Endothelial cell of umbilical vein (primary cell): ENCODE measurements at regions not wholly inside any gene's neighbourhood (a gene's known extent, or its start where the extent isn't known, plus 50 kb on each side); places are given as distances from the start of the nearest gene placed in this dataset.

Source experiments
- BruUV-seq: library from RNA; stranded (reverse); fragments of 400-500 nt; replicated peaks from 2 replicates; lab custom pipeline; 2021; lab: Mats Ljungman, UMichigan
- CTCF ChIA-PET: fragments of 300-600, 350-600 bp; sonication (Branson Sonifier 250); formaldehyde crosslinking; loops from one replicate; lab custom pipeline; 2021; ENCODE audit warnings: antibody characterized with exemption, inconsistent platforms; lab: Charles Lee
- POLR2A ChIA-PET: fragments of 300-600, 350-600 bp; sonication (Branson Sonifier 250); formaldehyde crosslinking; loops from one replicate; lab custom pipeline; 2021; ENCODE audit warnings: antibody characterized with exemption, inconsistent platforms; lab: Charles Lee
- DNase-seq: peaks from one replicate; pipeline ENCODE4 v3.0.0-alpha.2; 2011; ENCODE audit warnings: low read depth, low spot score
- FAIRE-seq: peaks from 2 replicates; lab custom pipeline; 2011; peaks lifted over from hg19 to GRCh38; lab: Jason Lieb, UNC
- H2AFZ ChIP-seq: 2 replicates; pipeline ENCODE4 v1.6.0; 2012; ENCODE audit warnings: low read depth, low read length, control low read depth, inconsistent platforms
- H3K27ac ChIP-seq: 2 replicates; pipeline ENCODE4 v1.5.1; 2011; ENCODE audit warnings: low read depth, mild to moderate bottlenecking, control low read depth, low read length, moderate library complexity; ENCODE audit not compliant: insufficient read depth
- H3K27me3 ChIP-seq, 2 experiments: 2 replicates each; pipeline versions ENCODE4 v1.6.0 to v1.6.1; 2011; ENCODE audit warnings: low read length in 2 of 2, mixed read lengths in 1 of 2; ENCODE audit not compliant: control insufficient read depth in 2 of 2, insufficient read depth in 2 of 2
- H3K36me3 ChIP-seq, 2 experiments: 2 replicates in 1 of 2; 3 replicates in 1 of 2; pipeline ENCODE4 v1.5.1; 2011; ENCODE audit warnings: low read length in 2 of 2, mild to moderate bottlenecking in 1 of 2, moderate library complexity in 1 of 2; ENCODE audit not compliant: control insufficient read depth in 2 of 2, insufficient read depth in 2 of 2; ENCODE audit errors: extremely low read depth in 1 of 2
- H3K4me1 ChIP-seq: 3 replicates; pipeline ENCODE4 v1.5.1; 2011; ENCODE audit warnings: mild to moderate bottlenecking, low read length; ENCODE audit not compliant: control insufficient read depth, insufficient read depth; ENCODE audit errors: extremely low read depth
- H3K4me2 ChIP-seq: 2 replicates; pipeline ENCODE4 v1.6.1; 2011; ENCODE audit warnings: low read length, control low read depth, mixed read lengths; ENCODE audit not compliant: insufficient read depth
- H3K4me3 ChIP-seq, 3 experiments: fragments of 200-600 bp in 1 of 3; sonication (generic), shearing (Covaris generic) in 1 of 3; replicated peaks in 1 of 3; 2 replicates each; pipeline ENCODE4 v1.5.1; 2011 to 2016; ENCODE audit warnings: control low read depth in 3 of 3, low read length in 3 of 3, mild to moderate bottlenecking in 2 of 3, inconsistent platforms in 1 of 3, low read depth in 1 of 3, moderate library complexity in 1 of 3; ENCODE audit not compliant: insufficient read depth in 1 of 3
- H3K79me2 ChIP-seq: 2 replicates; pipeline ENCODE4 v1.6.0; 2012; ENCODE audit warnings: low read length, inconsistent platforms; ENCODE audit not compliant: control insufficient read depth, insufficient read depth
- H3K9ac ChIP-seq: replicated peaks from 2 replicates; pipeline ENCODE3; 2011; ENCODE audit warnings: low read length, control low read depth; ENCODE audit not compliant: insufficient read depth; ENCODE audit errors: extremely low read depth
- H3K9me1 ChIP-seq: replicated peaks from 3 replicates; pipeline ENCODE4 v1.6.0; 2011; ENCODE audit warnings: mild to moderate bottlenecking, low read length; ENCODE audit not compliant: control insufficient read depth, insufficient read depth; ENCODE audit errors: extremely low read depth
- H3K9me3 ChIP-seq: replicated peaks from 2 replicates; pipeline ENCODE4 v1.5.1; 2012; ENCODE audit warnings: low read length, inconsistent platforms; ENCODE audit not compliant: control insufficient read depth, insufficient read depth
- H4K20me1 ChIP-seq: replicated peaks from 2 replicates; pipeline ENCODE3; 2011; ENCODE audit warnings: mild to moderate bottlenecking, low read length; ENCODE audit not compliant: control insufficient read depth, insufficient read depth; ENCODE audit errors: extremely low read depth
- CTCF ChIP-seq, 2 donors: IDR thresholded peaks; 1 replicate in 1 of 2; 2 replicates in 1 of 2; pipeline ENCODE4 v1.5.1; 2011; ENCODE audit warnings: low read length in 2 of 2, mild to moderate bottlenecking in 2 of 2, moderate library complexity in 2 of 2, control low read depth in 1 of 2, inconsistent platforms in 1 of 2, low read depth in 1 of 2; ENCODE audit not compliant: insufficient read depth in 1 of 2; ENCODE audit errors: extremely low read depth in 1 of 2
- EZH2 ChIP-seq: IDR thresholded peaks from 2 replicates; pipeline ENCODE4 v1.6.1; 2012; ENCODE audit warnings: borderline replicate concordance, low read depth, mild to moderate bottlenecking, moderate library complexity, low read length, inconsistent platforms; ENCODE audit not compliant: severe bottlenecking
- FOS ChIP-seq: IDR thresholded peaks from 2 replicates; pipeline ENCODE4 v1.6.1; 2011; ENCODE audit warnings: mild to moderate bottlenecking, low read length, moderate library complexity, borderline replicate concordance; ENCODE audit not compliant: insufficient read depth
- GATA2 ChIP-seq: IDR thresholded peaks from 2 replicates; pipeline ENCODE4 v1.7.0; 2011; ENCODE audit warnings: low read depth, mild to moderate bottlenecking, moderate library complexity, mixed read lengths, low read length; ENCODE audit not compliant: insufficient read length, insufficient read depth
- JUN ChIP-seq: IDR thresholded peaks from 2 replicates; pipeline ENCODE4 v1.6.1; 2011; ENCODE audit warnings: borderline replicate concordance, low read depth; ENCODE audit not compliant: insufficient read length, insufficient read depth
- MAX ChIP-seq: IDR thresholded peaks from 2 replicates; pipeline ENCODE4 v1.6.1; 2011; ENCODE audit not compliant: insufficient read depth, insufficient read length
- MYC ChIP-seq: IDR thresholded peaks from one replicate; pipeline ENCODE4 v1.6.1; 2011; ENCODE audit warnings: mild to moderate bottlenecking, low read depth, low read length
- POLR2A ChIP-seq: IDR thresholded peaks from 2 replicates; pipeline ENCODE4 v1.6.1; 2012; ENCODE audit warnings: low read depth, mild to moderate bottlenecking, control low read depth, low read length
- POLR2AphosphoS5 ChIP-seq: IDR thresholded peaks from 2 replicates; pipeline ENCODE4 v1.6.1; 2012; ENCODE audit warnings: low read depth, mild to moderate bottlenecking, control low read depth, low read length, moderate library complexity; ENCODE audit not compliant: insufficient read depth
- dilution Hi-C: fragments of 300-500 bp; cut with MboI; formaldehyde crosslinking; loops from one replicate; pipeline ENCODE4 v1.15.0; 2019; ENCODE audit warnings: low sequenced_read_pairs; ENCODE audit not compliant: extremely low pct_ligation_motif_present
- intact Hi-C: fragments of 100-400 bp; cut with micrococcal nuclease; formaldehyde crosslinking; loops from one replicate; pipeline ENCODE4 v1.10.0; 2022

DNA sequence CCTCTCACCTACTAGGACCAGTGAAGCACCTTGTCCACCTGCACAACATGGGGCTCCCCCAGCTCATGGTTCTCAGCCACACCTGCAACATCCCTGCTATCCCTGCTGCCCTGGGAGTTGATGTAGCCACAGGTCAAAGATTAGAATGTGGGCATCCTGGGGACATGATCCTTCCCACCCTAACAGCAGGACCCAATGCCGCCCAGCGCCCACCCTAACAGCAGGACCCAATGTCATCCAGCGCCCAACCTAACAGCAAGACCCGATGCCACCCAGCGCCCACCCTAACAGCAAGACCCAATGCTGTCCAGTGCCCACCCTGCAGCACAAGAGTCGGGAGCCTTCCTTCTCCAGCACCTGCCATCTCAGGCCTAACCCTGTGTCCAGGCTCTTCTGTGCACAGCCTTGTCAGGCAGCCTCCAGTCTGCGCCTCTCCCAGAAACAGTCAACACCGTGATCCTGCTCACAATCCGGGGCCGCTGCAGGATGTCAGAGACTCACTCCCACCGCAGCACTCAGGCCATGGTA is 237.3 kb upstream of the SALL3 start:
- no peak for FAIRE-seq
- Histone ChIP-seq H3K4me1 (no peaks in the 10 kb centered on the region), H3K9me1 (no peaks in the 10 kb centered on the region), H3K4me3 (no peak overlapping the region), H3K4me2 (no peak overlapping the region), H3K36me3 (no peaks in the 10 kb centered on the region), H4K20me1 (no peaks in the 10 kb centered on the region), H3K27ac (no peak overlapping the region), H3K9me3 (peaks cover 11% of the 10 kb centered on the region), H2AFZ (no peak overlapping the region), H3K79me2 (no peaks in the 10 kb centered on the region), H3K9ac (no peak overlapping the region), H3K27me3 (no peaks in the 10 kb centered on the region)
- no peak for DNase-seq
- CTCF ChIA-PET, result no interaction called here
- TF ChIP-seq JUN (no peak), EZH2 (no peak), POLR2A (no peak), CTCF (IDR thresholded peaks at IDR 0.05; ENCODE audit: extremely low read depth in 1 of 2, insufficient read depth in 1 of 2, low read depth in 1 of 2, low read length in 2 of 2) (no peak), FOS (no peak), POLR2AphosphoS5 (no peak), GATA2 (no peak), MAX (no peak), MYC (no peak)
- intact Hi-C loops, result no loop called here
- BruUV-seq, result no TSS peak
- POLR2A ChIA-PET, result no interaction called here
- dilution Hi-C loops, result no loop called here
